ENCODE measurements at regions not wholly inside any gene's neighbourhood (a gene's known extent, or its start where the extent isn't known, plus 50 kb on each side); places are given as distances from the start of the nearest gene placed in this dataset.

DNA sequence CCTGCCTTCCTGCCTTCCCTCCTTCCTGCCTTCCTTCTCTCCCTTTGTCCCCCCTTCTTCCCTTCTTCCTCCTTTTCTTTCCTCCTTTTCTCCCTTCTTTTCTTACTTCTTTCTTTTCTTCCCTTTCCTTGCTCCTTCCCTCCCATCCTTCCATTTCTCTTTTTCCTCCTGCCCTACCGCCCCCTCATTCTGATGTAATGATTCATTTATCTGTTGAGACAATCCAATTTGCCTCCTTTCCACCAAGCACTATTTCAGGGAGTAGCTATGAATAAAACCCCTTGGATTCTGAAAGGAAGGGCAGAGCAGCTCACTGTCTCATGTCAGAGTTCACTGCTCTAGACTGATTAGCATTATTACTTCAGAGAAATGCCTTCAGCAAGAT lies 462.6 kb downstream of the PDCD6IP start:
- TF ChIP-seq, protein P1, sequence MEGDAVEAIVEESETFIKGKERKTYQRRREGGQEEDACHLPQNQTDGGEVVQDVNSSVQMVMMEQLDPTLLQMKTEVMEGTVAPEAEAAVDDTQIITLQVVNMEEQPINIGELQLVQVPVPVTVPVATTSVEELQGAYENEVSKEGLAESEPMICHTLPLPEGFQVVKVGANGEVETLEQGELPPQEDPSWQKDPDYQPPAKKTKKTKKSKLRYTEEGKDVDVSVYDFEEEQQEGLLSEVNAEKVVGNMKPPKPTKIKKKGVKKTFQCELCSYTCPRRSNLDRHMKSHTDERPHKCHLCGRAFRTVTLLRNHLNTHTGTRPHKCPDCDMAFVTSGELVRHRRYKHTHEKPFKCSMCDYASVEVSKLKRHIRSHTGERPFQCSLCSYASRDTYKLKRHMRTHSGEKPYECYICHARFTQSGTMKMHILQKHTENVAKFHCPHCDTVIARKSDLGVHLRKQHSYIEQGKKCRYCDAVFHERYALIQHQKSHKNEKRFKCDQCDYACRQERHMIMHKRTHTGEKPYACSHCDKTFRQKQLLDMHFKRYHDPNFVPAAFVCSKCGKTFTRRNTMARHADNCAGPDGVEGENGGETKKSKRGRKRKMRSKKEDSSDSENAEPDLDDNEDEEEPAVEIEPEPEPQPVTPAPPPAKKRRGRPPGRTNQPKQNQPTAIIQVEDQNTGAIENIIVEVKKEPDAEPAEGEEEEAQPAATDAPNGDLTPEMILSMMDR (IDR thresholded peaks at IDR 0.05; ENCODE audit: low read depth, low read length) = no peak
- Histone ChIP-seq H3K9me3 (no peaks in the 10 kb centered on the region), H3K27me3 (no peaks in the 10 kb centered on the region), H3K4me3 (ENCODE audit: low read depth, low read length) (no peak overlapping the region), H3K36me3 (no peaks in the 10 kb centered on the region), H3K4me1 (no peaks in the 10 kb centered on the region)
- DNase-seq = no peak

DNA sequence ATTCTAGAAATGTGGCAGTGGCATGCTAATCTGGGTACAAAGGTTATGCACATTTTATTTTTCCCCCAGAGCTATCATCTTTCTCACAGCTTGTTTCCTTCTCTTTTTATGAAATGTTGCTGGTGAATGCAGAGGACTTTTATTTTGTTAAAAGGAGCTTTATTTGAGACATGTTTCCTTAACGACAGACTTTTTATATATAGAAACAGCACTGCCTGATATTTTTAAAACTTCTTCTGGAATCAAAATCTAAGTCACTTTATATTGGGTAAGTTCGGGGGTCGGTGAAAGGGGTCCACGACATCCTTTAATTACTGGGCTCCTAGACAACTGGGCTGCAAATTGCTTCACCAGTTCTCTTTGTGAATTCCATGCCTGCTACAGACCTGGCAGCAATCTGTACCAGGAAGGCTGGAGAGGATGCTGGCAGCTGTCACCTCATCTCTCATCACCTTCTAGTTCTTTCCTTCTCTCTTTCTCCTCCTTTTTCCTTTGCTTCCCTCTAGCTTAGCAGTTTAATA lies 464.7 kb downstream of the PDCD6IP start:
- no peak for DNase-seq
- no peaks in the 10 kb centered on the region for H3K9me3 ChIP-seq
- H3K36me3 ChIP-seq = no peaks in the 10 kb centered on the region
- H3K4me3 ChIP-seq (ENCODE audit: low read depth, low read length) = no peak overlapping the region
- no peaks in the 10 kb centered on the region for H3K27me3 ChIP-seq
- TF ChIP-seq, protein P1 (IDR thresholded peaks at IDR 0.05; ENCODE audit: low read depth, low read length) = no peak
- no peaks in the 10 kb centered on the region for H3K4me1 ChIP-seq

DNA sequence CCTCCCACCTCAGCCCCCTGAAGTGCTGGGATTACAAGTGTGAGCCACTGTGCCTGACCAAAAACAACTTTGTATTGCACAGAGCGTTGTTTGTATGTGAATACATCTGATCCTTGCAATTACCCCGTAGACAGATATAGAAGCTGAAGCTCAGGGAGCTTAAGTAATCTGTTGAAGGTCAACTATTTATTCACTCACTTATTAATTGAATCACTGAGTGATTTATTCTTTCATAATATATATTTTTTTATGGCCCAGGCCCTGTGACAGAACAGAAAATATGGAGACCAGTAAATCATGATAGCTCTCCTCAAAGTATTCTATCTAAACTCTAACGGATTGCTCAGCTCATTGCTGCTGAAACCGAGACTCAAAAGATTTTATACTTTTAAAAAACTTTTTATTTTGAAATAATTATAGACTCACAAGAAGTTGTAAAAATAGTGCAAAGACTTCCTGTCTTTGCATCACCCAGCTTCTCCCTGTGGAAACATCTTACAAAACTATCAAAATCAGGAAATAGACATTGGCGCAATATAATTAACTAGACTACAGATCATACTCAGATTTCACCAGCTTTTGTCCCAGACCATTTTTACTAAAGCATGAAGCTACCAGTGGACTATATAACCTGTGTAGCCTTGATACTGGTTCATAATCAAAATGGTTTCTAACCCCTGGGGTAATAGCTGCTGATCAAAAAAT lies 466.1 kb downstream of the PDCD6IP start:
- no peak for DNase-seq
- no peaks in the 10 kb centered on the region for H3K36me3 ChIP-seq

DNA sequence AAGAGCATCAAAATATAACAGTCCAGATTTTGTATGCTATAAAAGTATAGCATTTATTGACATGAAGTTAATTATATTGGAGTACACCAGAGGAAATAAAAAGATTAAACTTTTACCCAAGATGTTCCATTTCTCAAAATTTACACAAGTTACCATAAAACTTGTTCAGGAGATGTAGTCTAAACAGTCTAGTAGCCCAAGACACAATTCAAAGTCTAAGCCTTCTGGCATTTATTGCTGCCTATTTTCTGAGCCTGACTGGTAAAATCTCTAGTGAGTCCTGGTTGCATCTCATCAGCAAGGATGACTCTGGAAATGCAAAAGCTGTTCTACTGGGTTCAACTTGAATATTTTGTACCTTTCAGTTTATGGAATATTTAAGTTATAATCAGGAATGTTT lies 468.7 kb downstream of the PDCD6IP start:
- TF ChIP-seq, protein P1 (IDR thresholded peaks at IDR 0.05; ENCODE audit: low read depth, low read length) = no peak
- no peaks in the 10 kb centered on the region for H3K27me3 ChIP-seq
- no peaks in the 10 kb centered on the region for H3K4me1 ChIP-seq
- no peak for DNase-seq
- H3K36me3 ChIP-seq = no peaks in the 10 kb centered on the region
- H3K9me3 ChIP-seq = no peaks in the 10 kb centered on the region
- no peak overlapping the region for H3K4me3 ChIP-seq (ENCODE audit: low read depth, low read length)

More for the DNA sequence above, 466.1 kb downstream of the PDCD6IP start:
- H3K4me3 ChIP-seq (ENCODE audit: low read depth, low read length) = no peak overlapping the region
- H3K9me3 ChIP-seq = no peaks in the 10 kb centered on the region
- H3K4me1 ChIP-seq = no peaks in the 10 kb centered on the region
- no peaks in the 10 kb centered on the region for H3K27me3 ChIP-seq
- TF ChIP-seq, protein P1 (IDR thresholded peaks at IDR 0.05; ENCODE audit: low read depth, low read length) = no peak

DNA sequence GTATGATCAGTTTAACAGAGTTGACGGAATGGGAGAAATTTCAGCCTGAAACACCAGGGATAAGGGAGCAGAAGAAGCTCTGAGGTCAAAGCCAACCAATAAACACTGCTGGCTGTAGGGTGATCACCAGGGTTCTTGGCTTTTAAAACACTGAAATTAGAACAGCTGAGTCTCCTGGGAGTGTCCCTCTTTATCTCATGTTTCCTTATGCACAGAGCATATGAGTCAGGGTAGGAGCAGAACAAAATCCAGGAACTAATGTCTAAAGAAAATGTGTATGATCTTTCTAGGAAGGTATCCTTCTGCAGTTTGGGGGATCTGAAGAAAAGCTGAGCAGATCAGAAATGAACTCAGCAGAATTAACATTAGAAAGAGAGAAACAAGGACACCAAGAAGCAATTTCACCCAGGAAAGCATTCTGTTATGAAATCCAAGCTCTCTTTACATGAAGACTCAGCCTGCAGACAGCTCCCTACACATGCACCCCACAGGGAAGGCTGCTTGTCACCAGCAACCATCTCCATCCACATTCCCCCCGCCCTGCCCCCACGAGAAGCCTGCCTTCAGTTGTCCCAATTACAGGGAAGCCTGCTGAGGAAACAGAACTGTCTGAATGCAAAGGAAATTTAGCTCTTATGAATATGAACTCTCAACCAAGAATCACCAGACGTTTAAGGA lies 469.7 kb downstream of the PDCD6IP start:
- Histone ChIP-seq H3K4me1 (no peaks in the 10 kb centered on the region), H3K4me3 (ENCODE audit: low read depth, low read length) (no peak overlapping the region), H3K27me3 (no peaks in the 10 kb centered on the region), H3K36me3 (no peaks in the 10 kb centered on the region), H3K9me3 (no peaks in the 10 kb centered on the region)
- no peak for DNase-seq
- TF ChIP-seq, protein P1 (IDR thresholded peaks at IDR 0.05; ENCODE audit: low read depth, low read length) = no peak

DNA sequence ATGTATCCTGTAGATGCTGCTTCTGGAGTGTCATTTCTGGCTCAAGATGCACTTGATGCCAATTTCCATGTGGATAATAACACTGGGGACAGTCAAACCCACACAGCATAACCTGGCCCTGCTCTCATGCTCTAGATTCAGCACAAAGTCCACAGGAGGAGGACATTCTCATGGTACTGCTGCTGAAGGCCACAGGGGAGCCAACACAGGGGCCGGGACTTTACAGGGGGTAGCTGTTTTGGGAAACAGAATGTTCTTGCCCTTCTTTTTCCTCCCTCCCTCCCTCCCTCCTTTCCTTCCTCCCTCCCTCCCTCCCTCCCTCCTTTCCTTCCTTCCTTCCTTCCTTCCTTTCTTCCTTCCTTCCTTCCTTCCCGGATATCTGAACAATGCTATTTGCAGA lies 477.4 kb downstream of the PDCD6IP start:
- Histone ChIP-seq H3K27me3 (no peaks in the 10 kb centered on the region), H3K4me3 (ENCODE audit: low read depth, low read length) (no peak overlapping the region), H3K4me1 (no peaks in the 10 kb centered on the region), H3K36me3 (no peaks in the 10 kb centered on the region), H3K9me3 (no peaks in the 10 kb centered on the region)
- TF ChIP-seq, protein P1 (IDR thresholded peaks at IDR 0.05; ENCODE audit: low read depth, low read length) = no peak
- no peak for DNase-seq

All from BE2C (cell line).